WTC11 (cell line): ENCODE measurements at regions not wholly inside any gene's neighbourhood (a gene's known extent, or its start where the extent isn't known, plus 50 kb on each side); places are given as distances from the start of the nearest gene placed in this dataset.

Experiments used
- ATAC-seq: fragments of 200-7000 bp; cut with Tn5 transposase; 2 replicates; pipeline ENCODE4 v1.10.0; 2021; ENCODE audit warnings: mild to moderate bottlenecking, moderate library complexity
- CTCF ChIA-PET: fragments of 300-600 bp; sonication (Branson Sonifier 250); formaldehyde crosslinking; loops from one replicate; lab custom pipeline; 2021; ENCODE audit warnings: antibody characterized with exemption; lab: Charles Lee
- POLR2A ChIA-PET: fragments of 350-600 bp; sonication (Branson Sonifier 250); formaldehyde crosslinking; loops from one replicate; lab custom pipeline; 2021; ENCODE audit warnings: antibody characterized with exemption; lab: Charles Lee
- DNase-seq: peaks from one replicate; pipeline ENCODE4 v3.0.0; 2021; ENCODE audit warnings: low spot score
- H3K27ac Mint-ChIP-seq: 2 replicates; pipeline ENCODE4 v1.8.0; 2021; ENCODE audit warnings: mixed read lengths
- H3K27me3 Mint-ChIP-seq: 2 replicates; pipeline ENCODE4 v1.8.0; 2021; ENCODE audit warnings: low read depth, mild to moderate bottlenecking, moderate library complexity, mixed read lengths
- H3K36me3 Mint-ChIP-seq: 2 replicates; pipeline ENCODE4 v1.8.0; 2021; ENCODE audit warnings: mixed read lengths
- H3K4me1 Mint-ChIP-seq: 2 replicates; pipeline ENCODE4 v1.8.0; 2022; ENCODE audit warnings: mixed read lengths
- H3K4me3 Mint-ChIP-seq: 2 replicates; pipeline ENCODE4 v1.8.0; 2021; ENCODE audit warnings: mild to moderate bottlenecking, moderate library complexity, mixed read lengths
- H3K9me3 Mint-ChIP-seq: 2 replicates; pipeline ENCODE4 v1.8.0; 2021; ENCODE audit warnings: mixed read lengths
- ATF2 ChIP-seq: sonication (generic); formaldehyde crosslinking; IDR thresholded peaks from 2 replicates; pipeline ENCODE4 v1.8.1; 2022; ENCODE audit warnings: low read depth, missing genetic modification reagents, borderline replicate concordance
- ATF3 ChIP-seq: sonication (generic); formaldehyde crosslinking; conservative IDR thresholded peaks from 2 replicates; pipeline ENCODE4 v1.8.1; 2022; ENCODE audit warnings: mild to moderate bottlenecking, missing genetic modification reagents
- CREM ChIP-seq: sonication (generic); formaldehyde crosslinking; IDR thresholded peaks from 2 replicates; pipeline ENCODE4 v1.8.1; 2022; ENCODE audit warnings: mild to moderate bottlenecking, missing genetic modification reagents, moderate library complexity
- E2F5 ChIP-seq: sonication (generic); formaldehyde crosslinking; IDR thresholded peaks from 2 replicates; pipeline ENCODE4 v1.8.1; 2022; ENCODE audit warnings: mild to moderate bottlenecking, moderate library complexity, missing genetic modification reagents
- EMX1 ChIP-seq: fragments of 250-450 bp; sonication (Bioruptor Pico); IDR thresholded peaks from 2 replicates; pipeline ENCODE4 v1.8.0; 2021; ENCODE audit warnings: mild to moderate bottlenecking
- ETV6 ChIP-seq: sonication (generic); formaldehyde crosslinking; IDR thresholded peaks from 2 replicates; pipeline ENCODE4 v1.8.1; 2022; ENCODE audit warnings: mild to moderate bottlenecking, missing genetic modification reagents
- FOXP1 ChIP-seq: sonication (generic); formaldehyde crosslinking; IDR thresholded peaks from 2 replicates; pipeline ENCODE4 v1.8.0; 2022; ENCODE audit warnings: missing genetic modification reagents, mild to moderate bottlenecking, moderate library complexity, borderline replicate concordance
- FOXP4 ChIP-seq: sonication (generic); formaldehyde crosslinking; IDR thresholded peaks from 2 replicates; pipeline ENCODE4 v1.8.0; 2022; ENCODE audit warnings: mild to moderate bottlenecking, missing genetic modification reagents
- MAX ChIP-seq: sonication (generic); formaldehyde crosslinking; IDR thresholded peaks from 2 replicates; pipeline ENCODE4 v1.8.0; 2022; ENCODE audit warnings: mild to moderate bottlenecking, missing genetic modification reagents
- NFYB ChIP-seq: sonication (generic); formaldehyde crosslinking; conservative IDR thresholded peaks from 2 replicates; pipeline ENCODE4 v1.8.0; 2022; ENCODE audit warnings: low read depth, missing genetic modification reagents
- NR1H2 ChIP-seq: sonication (generic); formaldehyde crosslinking; IDR thresholded peaks from 2 replicates; pipeline ENCODE4 v1.9.0; 2021; ENCODE audit warnings: mild to moderate bottlenecking, moderate library complexity, missing genetic modification reagents
- NR3C1 ChIP-seq: sonication (generic); formaldehyde crosslinking; conservative IDR thresholded peaks from 2 replicates; pipeline ENCODE4 v1.8.1; 2023; ENCODE audit warnings: low read depth, mild to moderate bottlenecking, missing genetic modification reagents
- OVOL2 ChIP-seq: fragments of 250-450 bp; sonication (Bioruptor Pico); IDR thresholded peaks from 2 replicates; pipeline ENCODE4 v1.9.0; 2021; ENCODE audit warnings: mild to moderate bottlenecking, borderline replicate concordance
- PREB ChIP-seq: sonication (generic); formaldehyde crosslinking; IDR thresholded peaks from 2 replicates; pipeline ENCODE4 v1.8.1; 2022; ENCODE audit warnings: mild to moderate bottlenecking, missing genetic modification reagents, moderate library complexity, borderline replicate concordance
- RELA ChIP-seq: sonication (generic); formaldehyde crosslinking; IDR thresholded peaks from 2 replicates; pipeline ENCODE4 v1.8.1; 2022; ENCODE audit warnings: missing genetic modification reagents, mild to moderate bottlenecking, borderline replicate concordance
- SMAD3 ChIP-seq: sonication (generic); formaldehyde crosslinking; IDR thresholded peaks from 2 replicates; pipeline ENCODE4 v1.8.0; 2022; ENCODE audit warnings: missing genetic modification reagents, mild to moderate bottlenecking, borderline replicate concordance
- TCF7 ChIP-seq: sonication (generic); formaldehyde crosslinking; IDR thresholded peaks from 2 replicates; pipeline ENCODE4 v1.8.0; 2022; ENCODE audit warnings: mild to moderate bottlenecking, low read depth, missing genetic modification reagents, moderate library complexity
- TP53 ChIP-seq: sonication (generic); formaldehyde crosslinking; IDR thresholded peaks from 2 replicates; pipeline ENCODE4 v1.8.1; 2023; ENCODE audit warnings: mild to moderate bottlenecking, missing genetic modification reagents
- USF1 ChIP-seq: sonication (generic); formaldehyde crosslinking; IDR thresholded peaks from 2 replicates; pipeline ENCODE4 v1.8.0; 2022; ENCODE audit warnings: mild to moderate bottlenecking, missing genetic modification reagents
- ZNF263 ChIP-seq: sonication (generic); formaldehyde crosslinking; IDR thresholded peaks from 2 replicates; pipeline ENCODE4 v1.8.1; 2022; ENCODE audit warnings: low read depth, mild to moderate bottlenecking, moderate library complexity, missing genetic modification reagents
- ZNF317 ChIP-seq: sonication (generic); formaldehyde crosslinking; IDR thresholded peaks from 2 replicates; pipeline ENCODE4 v1.8.1; 2023; ENCODE audit warnings: low read depth, mild to moderate bottlenecking, moderate library complexity, missing genetic modification reagents, borderline replicate concordance
- ZNF396 ChIP-seq: fragments of 250-450 bp; sonication (Bioruptor Pico); IDR thresholded peaks from 2 replicates; pipeline ENCODE4 v1.8.0; 2021; ENCODE audit warnings: mild to moderate bottlenecking, moderate library complexity, borderline replicate concordance
- ZNF532 ChIP-seq: fragments of 250-450 bp; sonication (Bioruptor Pico); IDR thresholded peaks from 2 replicates; pipeline ENCODE4 v1.9.0; 2021; ENCODE audit warnings: mild to moderate bottlenecking, borderline replicate concordance

- DNase-seq, result no peak
- CTCF ChIA-PET, result no interaction called here
- POLR2A ChIA-PET, result no interaction called here
Measured at GRCh38 chr10:3375505-3375904, 202.9 kb upstream of the PITRM1 start.

GRCh38 chr10:3374914-3375313 lies 202.3 kb upstream of the PITRM1 start:
- ATAC-seq, result no peak
- peaks cover 10% of the 10 kb centered on the region for H3K9me3 Mint-ChIP-seq
- H3K36me3 Mint-ChIP-seq, result no peaks in the 10 kb centered on the region
- ChIA-PET POLR2A (no interaction called here), CTCF (no interaction called here)
- no peaks in the 10 kb centered on the region for H3K4me1 Mint-ChIP-seq
- no peaks in the 10 kb centered on the region for H3K27me3 Mint-ChIP-seq
- DNase-seq, result no peak
- H3K4me3 Mint-ChIP-seq, result no peak overlapping the region
- H3K27ac Mint-ChIP-seq, result no peak overlapping the region
- TF ChIP-seq ETV6 (CRISPR knock-in tag), result no peak
- no peak for TF ChIP-seq NR3C1
- TF ChIP-seq ZNF532 (CRISPR knock-in tag), result no peak
- TF ChIP-seq ATF2 (CRISPR knock-in tag), result no peak
- no peak for TF ChIP-seq NFYB (CRISPR knock-in tag)
- TF ChIP-seq RELA, result no peak
- TF ChIP-seq MAX, result no peak

More at GRCh38 chr10:3375505-3375904, 202.9 kb upstream of the PITRM1 start:
- Mint-ChIP-seq H3K27ac (no peak overlapping the region), H3K27me3 (no peaks in the 10 kb centered on the region), H3K4me3 (no peak overlapping the region), H3K9me3 (peaks cover 10% of the 10 kb centered on the region), H3K36me3 (no peaks in the 10 kb centered on the region), H3K4me1 (no peaks in the 10 kb centered on the region)
- TF ChIP-seq TP53 (CRISPR knock-in tag), result no peak
- TF ChIP-seq EMX1, result no peak
- no peak for TF ChIP-seq NFYB (CRISPR knock-in tag)
- TF ChIP-seq ETV6 (CRISPR knock-in tag), result no peak
- no peak for TF ChIP-seq ATF3 (CRISPR knock-in tag)
- TF ChIP-seq ZNF396 (CRISPR knock-in tag), result no peak
- no peak for TF ChIP-seq FOXP1
- no peak for TF ChIP-seq TCF7
- TF ChIP-seq PREB (CRISPR knock-in tag), result no peak
- no peak for TF ChIP-seq USF1 (CRISPR knock-in tag)
- no peak for TF ChIP-seq ZNF317 (CRISPR knock-in tag)
- TF ChIP-seq E2F5 (CRISPR knock-in tag), result no peak
- TF ChIP-seq CREM (CRISPR knock-in tag), result no peak
- no peak for TF ChIP-seq FOXP4 (CRISPR knock-in tag)
- TF ChIP-seq OVOL2 (CRISPR knock-in tag), result no peak
- TF ChIP-seq SMAD3 (CRISPR knock-in tag), result no peak
- no peak for TF ChIP-seq ZNF263 (CRISPR knock-in tag)
- TF ChIP-seq NR1H2 (CRISPR knock-in tag), result no peak
- ATAC-seq, result no peak
